Gastrocnemius medialis (tissue), 4 donors: ENCODE measurements at regions not wholly inside any gene's neighbourhood (a gene's known extent, or its start where the extent isn't known, plus 50 kb on each side); places are given as distances from the start of the nearest gene placed in this dataset.

Source experiments
- ATAC-seq, 2 donors: fragments of 150-250 bp; one replicate each; pipeline ENCODE4 v1.9.1; 2016
- DNase-seq, 2 donors: peaks; one replicate each; pipeline ENCODE4 v3.0.0-alpha.2; 2019
- H3K27ac ChIP-seq, 4 donors: fragments of 200-600 bp; sonication (generic); 1 replicate in 1 of 4; 2 replicates in 3 of 4; pipeline ENCODE4 v1.5.1; 2016 to 2018; ENCODE audit warnings: mild to moderate bottlenecking in 2 of 4, moderate library complexity in 1 of 4
- H3K27me3 ChIP-seq, 3 donors: fragments of 200-600 bp; sonication (generic) in 2 of 3; 1 replicate in 1 of 3; 2 replicates in 2 of 3; pipeline versions ENCODE4 v1.5.1 to v1.6.0; 2016 to 2019; ENCODE audit warnings: mild to moderate bottlenecking in 1 of 3, moderate library complexity in 1 of 3
- H3K36me3 ChIP-seq, 2 donors: fragments of 200-600 bp; sonication (generic) in 1 of 2; one replicate each; pipeline ENCODE4 v1.5.1; 2017 to 2018
- H3K4me1 ChIP-seq, 2 donors: fragments of 200-600 bp; sonication (generic) in 1 of 2; one replicate each; pipeline ENCODE4 v1.5.1; 2016 to 2017; ENCODE audit warnings: mild to moderate bottlenecking in 2 of 2
- H3K4me3 ChIP-seq, 4 donors: fragments of 200-600 bp; sonication (generic) in 3 of 4; 1 replicate in 1 of 4; 2 replicates in 3 of 4; pipeline ENCODE4 v1.5.1; 2016 to 2019; ENCODE audit warnings: mild to moderate bottlenecking in 2 of 4
- H3K9me3 ChIP-seq, 3 donors: fragments of 200-600 bp; sonication (generic) in 2 of 3; 1 replicate in 1 of 3; 2 replicates in 2 of 3; pipeline ENCODE4 v1.5.1; 2016 to 2019
- POLR2A ChIP-seq, 2 donors: fragments of 450-650 bp; IDR thresholded peaks; one replicate each; pipeline ENCODE4 v1.6.1; 2017; ENCODE audit warnings: antibody characterized with exemption in 2 of 2, mild to moderate bottlenecking in 2 of 2, moderate library complexity in 2 of 2
- in situ Hi-C, 4 donors: fragments of 200-750 bp; cut with MboI; loops; one replicate each; pipeline versions ENCODE4 v1.15.0 to v1.8.0; 2017; ENCODE audit warnings: low sequenced_read_pairs in 4 of 4
- intact Hi-C: fragments of 100-400 bp; cut with DNase I; formaldehyde crosslinking; loops from one replicate; pipeline ENCODE4 v1.15.1; 2023; ENCODE audit warnings: low total_unique reads
- TF ChIP-seq, protein P1 (sequence below), 5 experiments: fragments of 450-650 bp in 3 of 5; fragments of 200-600 bp in 2 of 5; sonication (generic) in 2 of 5; IDR thresholded peaks in 4 of 5; conservative IDR thresholded peaks in 1 of 5; 1 replicate in 4 of 5; 2 replicates in 1 of 5; pipeline ENCODE4 v1.5.1; 2016 to 2019; ENCODE audit warnings: antibody characterized with exemption in 5 of 5, mild to moderate bottlenecking in 3 of 5, moderate library complexity in 3 of 5

DNA sequence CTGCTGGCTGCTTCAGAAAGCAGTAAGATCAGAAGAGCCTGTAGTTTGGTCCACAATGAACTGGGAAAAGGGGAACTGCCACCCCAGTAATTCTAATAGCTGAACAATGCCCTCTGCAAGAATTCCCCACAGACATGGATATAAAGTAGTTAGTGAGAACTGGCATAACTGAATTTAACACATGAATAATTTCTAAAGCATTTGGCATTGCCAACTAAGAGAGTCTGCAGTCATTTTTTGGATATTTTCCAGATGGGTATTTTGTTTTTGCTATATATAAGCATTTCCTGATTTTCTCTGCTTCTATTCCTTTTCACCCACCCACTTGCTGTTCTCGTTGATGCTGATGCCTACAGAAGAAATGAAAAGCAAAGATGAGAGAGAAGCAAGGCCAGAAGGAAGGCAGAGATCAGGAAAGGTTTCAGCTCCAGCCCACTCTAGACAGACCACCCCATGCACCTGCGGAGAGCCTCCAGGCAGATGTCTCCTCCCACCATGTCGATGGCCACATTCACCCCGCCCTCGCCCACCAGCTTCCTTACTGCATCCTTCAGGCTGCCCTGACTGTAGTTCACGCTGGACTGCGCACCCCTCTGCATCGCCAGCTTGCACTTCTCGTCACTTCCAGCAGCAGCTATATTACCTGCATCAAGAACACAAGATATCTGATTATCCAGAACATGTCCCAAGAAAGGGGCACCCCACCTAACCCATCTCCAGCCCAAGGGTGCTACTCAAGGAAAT, 55.9 kb upstream of the SEC16B start:
- DNase-seq: no peak
- Histone ChIP-seq H3K36me3 (peaks cover 0 to 30% of the 10 kb centered on the region in 2 donors), H3K4me3 (no peak overlapping the region), H3K9me3 (no peaks in the 10 kb centered on the region), H3K27ac (no peak overlapping the region), H3K27me3 (no peaks in the 10 kb centered on the region), H3K4me1 (peaks cover 18 to 21% of the 10 kb centered on the region in 2 donors)
- intact Hi-C loops: no loop called here
- TF ChIP-seq POLR2A (IDR thresholded peaks at IDR 0.05): no peak
- TF ChIP-seq, protein P1, sequence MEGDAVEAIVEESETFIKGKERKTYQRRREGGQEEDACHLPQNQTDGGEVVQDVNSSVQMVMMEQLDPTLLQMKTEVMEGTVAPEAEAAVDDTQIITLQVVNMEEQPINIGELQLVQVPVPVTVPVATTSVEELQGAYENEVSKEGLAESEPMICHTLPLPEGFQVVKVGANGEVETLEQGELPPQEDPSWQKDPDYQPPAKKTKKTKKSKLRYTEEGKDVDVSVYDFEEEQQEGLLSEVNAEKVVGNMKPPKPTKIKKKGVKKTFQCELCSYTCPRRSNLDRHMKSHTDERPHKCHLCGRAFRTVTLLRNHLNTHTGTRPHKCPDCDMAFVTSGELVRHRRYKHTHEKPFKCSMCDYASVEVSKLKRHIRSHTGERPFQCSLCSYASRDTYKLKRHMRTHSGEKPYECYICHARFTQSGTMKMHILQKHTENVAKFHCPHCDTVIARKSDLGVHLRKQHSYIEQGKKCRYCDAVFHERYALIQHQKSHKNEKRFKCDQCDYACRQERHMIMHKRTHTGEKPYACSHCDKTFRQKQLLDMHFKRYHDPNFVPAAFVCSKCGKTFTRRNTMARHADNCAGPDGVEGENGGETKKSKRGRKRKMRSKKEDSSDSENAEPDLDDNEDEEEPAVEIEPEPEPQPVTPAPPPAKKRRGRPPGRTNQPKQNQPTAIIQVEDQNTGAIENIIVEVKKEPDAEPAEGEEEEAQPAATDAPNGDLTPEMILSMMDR (IDR thresholded peaks at IDR 0.05 in 4 of 5, conservative IDR thresholded peaks at IDR 0.05 in 1 of 5): no peak
- ATAC-seq: no peak
- in situ Hi-C loops: loop anchor here in 1 of 4 donors (25.0 kb wide), 1 partner anchor 262 kb away; no protein-coding TSS in a partner anchor

DNA sequence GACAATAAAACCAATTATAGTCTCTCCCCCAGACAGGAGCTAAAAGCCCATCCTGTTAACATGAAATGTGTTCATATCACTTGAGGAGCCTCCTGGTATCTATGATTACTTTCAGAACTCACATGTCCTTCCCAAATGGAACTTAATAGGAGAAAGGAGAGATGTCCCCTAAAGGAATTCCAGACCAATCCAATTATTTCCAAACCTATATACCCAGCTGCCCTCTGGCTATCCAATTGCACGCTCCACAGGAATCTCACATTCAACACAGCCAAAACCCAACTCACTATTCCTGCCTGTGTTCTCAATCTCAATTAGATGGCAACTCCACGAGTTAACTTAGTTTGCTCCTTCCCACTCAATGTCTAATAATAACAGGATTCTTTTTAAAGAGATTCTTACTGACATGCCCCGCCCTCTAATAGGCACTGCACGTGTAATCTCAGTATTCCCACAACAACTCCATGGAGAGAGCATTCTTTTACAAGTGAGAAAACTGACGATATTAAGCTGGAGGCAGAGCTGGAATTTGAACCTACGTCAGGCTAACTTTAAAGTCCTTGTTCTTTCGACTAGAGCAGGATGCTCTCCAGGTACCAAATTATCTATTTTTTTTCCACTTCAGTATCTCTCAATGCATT, 59.1 kb upstream of the SEC16B start:
- ATAC-seq: peak in 1 of 2 donors; percentile 18
- intact Hi-C loops: no loop called here

DNA sequence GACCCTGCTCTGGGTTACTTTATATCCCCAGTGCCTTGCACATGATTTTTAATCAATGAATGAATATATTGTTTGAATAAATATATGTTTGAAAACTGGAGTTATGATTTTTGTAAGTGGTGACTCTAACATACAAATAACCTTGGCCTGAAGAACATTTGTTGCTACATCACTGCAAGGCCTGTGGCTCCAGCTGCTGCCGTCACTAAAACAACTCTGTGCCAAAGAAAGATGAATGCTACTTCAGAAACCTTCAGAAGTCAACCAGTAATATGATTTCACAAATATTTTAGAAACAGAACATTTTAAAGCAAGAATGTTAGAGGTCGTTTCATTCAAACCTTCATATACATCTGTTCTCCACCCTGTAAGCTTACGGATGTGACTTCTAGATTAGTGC, 60.6 kb upstream of the SEC16B start:
- Histone ChIP-seq H3K36me3 (no peaks in the 10 kb centered on the region), H3K27ac (peak overlapping the region; percentile 55 to 84 (median 69)), H3K9me3 (no peaks in the 10 kb centered on the region), H3K27me3 (no peaks in the 10 kb centered on the region), H3K4me1 (peaks cover 47 to 54% of the 10 kb centered on the region in 2 donors), H3K4me3 (no peak overlapping the region)
- DNase-seq (peak in 1 of 2 donors; percentile 46), ATAC-seq (peak; percentile 53 to 59)
- in situ Hi-C loops: loop anchor here in 2 of 4 donors (10.0 to 25.0 kb wide), 3 partner anchors 66 to 257 kb away; no protein-coding TSS in a partner anchor
- intact Hi-C loops: loop anchor here (2.0 to 5.0 kb wide), 4 partner anchors 18 to 157 kb away; no protein-coding TSS in a partner anchor
- TF ChIP-seq, protein P1 (IDR thresholded peaks at IDR 0.05 in 4 of 5, conservative IDR thresholded peaks at IDR 0.05 in 1 of 5): no peak
- no peak for TF ChIP-seq POLR2A (IDR thresholded peaks at IDR 0.05)

More for the DNA sequence above, 59.1 kb upstream of the SEC16B start:
- no peak for DNase-seq
- H3K27me3 ChIP-seq: no peaks in the 10 kb centered on the region
- in situ Hi-C loops: loop anchor here in 1 of 4 donors (25.0 kb wide), 1 partner anchor 258 kb away; no protein-coding TSS in a partner anchor
- peak overlapping the region; percentile 55 to 84 (median 69) for H3K27ac ChIP-seq
- H3K4me1 ChIP-seq: peaks cover 36 to 39% of the 10 kb centered on the region in 2 donors
- peaks cover 0 to 10% of the 10 kb centered on the region in 2 donors for H3K36me3 ChIP-seq
- no peaks in the 10 kb centered on the region for H3K9me3 ChIP-seq
- H3K4me3 ChIP-seq: no peak overlapping the region
- TF ChIP-seq POLR2A (IDR thresholded peaks at IDR 0.05): no peak
- TF ChIP-seq, protein P1 (IDR thresholded peaks at IDR 0.05 in 4 of 5, conservative IDR thresholded peaks at IDR 0.05 in 1 of 5): no peak

DNA sequence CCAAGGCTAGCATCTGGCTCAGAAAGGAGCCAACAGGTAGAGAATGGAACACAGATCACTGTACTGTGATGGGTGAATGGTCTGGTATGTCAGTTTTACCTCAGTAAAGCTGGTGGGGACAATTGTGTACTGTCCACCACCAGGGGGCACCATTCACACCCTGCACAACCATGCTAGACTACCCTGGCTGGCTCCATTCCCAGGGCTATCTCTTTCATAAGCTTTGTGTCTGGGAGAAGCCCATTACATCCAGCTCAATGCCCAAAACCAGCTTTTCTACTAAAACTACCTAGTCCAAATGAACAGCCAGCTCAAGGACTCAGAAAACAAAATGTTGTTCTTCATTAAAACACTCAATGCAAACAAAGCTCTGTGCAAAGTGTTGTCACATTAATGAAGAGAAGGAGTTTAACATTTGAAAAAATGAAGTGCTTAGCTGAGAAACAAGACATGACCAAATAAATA, 62.0 kb upstream of the RASAL2 start:
- Histone ChIP-seq H3K9me3 (no peaks in the 10 kb centered on the region), H3K4me3 (no peak overlapping the region), H3K27ac (peak overlapping the region in 3 of 4 donors; percentile 48 to 84 (median 72)), H3K27me3 (no peaks in the 10 kb centered on the region), H3K36me3 (no peaks in the 10 kb centered on the region), H3K4me1 (peaks cover 47 to 66% of the 10 kb centered on the region in 2 donors)
- DNase-seq (peak; percentile 56 to 84), ATAC-seq (peak in 1 of 2 donors; percentile 78)
- TF ChIP-seq, protein P1 (IDR thresholded peaks at IDR 0.05 in 4 of 5, conservative IDR thresholded peaks at IDR 0.05 in 1 of 5): peak; percentile 54 to 86 (median 73)
- TF ChIP-seq POLR2A (IDR thresholded peaks at IDR 0.05): no peak
- in situ Hi-C loops (loop anchor here in 2 of 4 donors (10.0 to 25.0 kb wide), 3 partner anchors 67 to 255 kb away; no protein-coding TSS in a partner anchor), intact Hi-C loops (loop anchor here (2.0 to 5.0 kb wide), 4 partner anchors 19 to 155 kb away; no protein-coding TSS in a partner anchor)
